GM21526 (cell line): ENCODE measurements at regions not wholly inside any gene's neighbourhood (a gene's known extent, or its start where the extent isn't known, plus 50 kb on each side); places are given as distances from the start of the nearest gene placed in this dataset.

Source experiments
- ATAC-seq: cut with Tn5 transposase; IDR thresholded peaks from one replicate; pipeline ENCODE4 v1.9.1; 2021; ENCODE audit warnings: moderate library complexity; ENCODE audit not compliant: unreplicated experiment, low FRiP score

DNA sequence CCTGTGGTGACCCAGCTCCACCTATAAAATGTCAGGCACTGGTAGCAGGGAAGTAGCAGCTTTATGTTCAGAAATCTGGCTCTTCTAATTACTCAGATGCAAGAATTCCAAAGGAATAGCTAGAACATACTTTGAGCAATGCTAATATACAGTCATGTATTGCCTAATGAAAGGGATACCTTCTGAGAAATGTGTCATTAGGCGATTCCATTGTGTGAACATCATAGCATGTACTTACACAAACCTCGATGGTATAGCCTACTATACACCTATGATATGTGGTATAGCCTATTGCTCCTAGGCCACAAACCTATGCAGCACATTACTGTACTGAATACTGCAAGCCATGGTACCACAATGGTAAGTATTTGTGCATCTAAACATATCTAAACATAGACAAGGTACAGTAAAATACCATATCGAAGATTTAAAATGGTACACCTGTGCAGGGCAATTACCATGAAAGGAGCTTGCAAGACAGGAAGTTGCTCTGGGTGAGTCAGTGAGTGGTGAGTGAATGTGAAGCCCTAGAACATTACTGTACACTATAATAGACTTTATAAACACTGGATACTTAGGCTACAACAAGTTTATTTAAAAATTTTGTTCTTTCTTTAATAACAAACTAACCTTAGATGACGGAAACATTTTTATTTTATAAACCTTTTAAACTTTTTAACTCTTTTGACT, 50.3 kb upstream of the ETAA1 start:
- no peak for ATAC-seq
